ENCODE measurements at regions not wholly inside any gene's neighbourhood (a gene's known extent, or its start where the extent isn't known, plus 50 kb on each side); places are given as distances from the start of the nearest gene placed in this dataset.

DNA sequence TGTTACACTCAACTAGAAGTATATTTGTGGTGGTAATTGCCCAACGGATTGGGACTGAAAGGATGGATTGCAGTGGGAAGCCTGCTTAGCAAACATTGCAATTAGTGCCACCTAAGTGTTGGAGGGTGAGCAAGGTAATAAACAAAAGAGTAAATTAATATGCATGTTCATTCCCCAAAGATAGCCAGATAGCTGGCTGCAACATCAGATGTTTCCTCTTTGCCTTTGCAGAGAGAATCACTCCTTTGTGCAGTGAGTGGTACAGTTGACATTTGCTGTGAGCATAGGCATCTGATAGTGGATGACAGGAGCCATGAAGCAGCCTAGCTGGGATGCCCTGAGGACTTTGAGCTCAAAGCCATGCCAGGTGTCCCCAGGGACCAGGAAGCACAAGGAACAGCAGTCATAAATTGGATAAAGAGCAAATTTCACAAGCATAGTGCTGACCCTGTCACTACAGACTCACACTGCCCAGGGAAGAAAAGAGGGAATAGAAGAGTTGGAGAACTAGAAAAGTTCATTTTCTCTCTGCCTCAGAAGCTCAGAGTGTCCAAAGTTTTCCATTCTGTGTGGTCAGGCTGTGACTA is 336.1 kb upstream of the SLC30A5 start:
- CTCF ChIA-PET, result no interaction called here
- Histone ChIP-seq H3K27me3 (ENCODE audit: control insufficient read depth, insufficient read depth, low read length) (no peaks in the 10 kb centered on the region; the same call in 1 of the 2 replicates), H3K36me3 (ENCODE audit: control insufficient read depth, insufficient read depth, low read length) (no peaks in the 10 kb centered on the region), H3K4me3 (ENCODE audit: low read depth, low read length) (no peak overlapping the region)
- TF ChIP-seq CTCF (IDR thresholded peaks at IDR 0.05; ENCODE audit: insufficient read depth, low read depth, low read length), result no peak
- POLR2A ChIA-PET, result no interaction called here
- DNase-seq (ENCODE audit: low read depth), result no peak

DNA sequence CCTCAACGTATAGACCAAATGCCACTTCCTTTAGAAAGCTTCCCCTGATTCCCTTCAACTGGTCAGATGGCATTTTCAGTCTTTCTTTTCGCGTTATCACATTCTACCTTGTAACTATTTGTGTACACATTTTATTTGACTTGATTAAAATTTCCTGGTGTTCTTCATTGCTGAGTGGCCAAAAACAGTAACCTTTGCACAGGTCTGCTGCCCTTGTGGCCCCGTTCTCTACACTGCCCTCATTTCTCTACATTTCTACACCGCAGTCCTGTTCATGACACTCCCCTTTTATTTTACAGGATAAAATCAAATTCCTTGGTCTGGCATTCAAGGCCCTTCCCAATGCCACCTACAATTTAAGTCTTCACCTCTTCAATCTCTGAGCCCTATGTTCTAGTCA is 334.2 kb upstream of the SLC30A5 start:
- no peaks in the 10 kb centered on the region for H3K36me3 ChIP-seq (ENCODE audit: control insufficient read depth, insufficient read depth, low read length)
- CTCF ChIA-PET, result no interaction called here
- no peak for DNase-seq (ENCODE audit: low read depth)
- TF ChIP-seq CTCF (IDR thresholded peaks at IDR 0.05; ENCODE audit: insufficient read depth, low read depth, low read length), result no peak
- H3K4me3 ChIP-seq (ENCODE audit: low read depth, low read length), result no peak overlapping the region
- H3K27me3 ChIP-seq (ENCODE audit: control insufficient read depth, insufficient read depth, low read length), result no peaks in the 10 kb centered on the region; the same call in 1 of the 2 replicates
- POLR2A ChIA-PET, result no interaction called here

DNA sequence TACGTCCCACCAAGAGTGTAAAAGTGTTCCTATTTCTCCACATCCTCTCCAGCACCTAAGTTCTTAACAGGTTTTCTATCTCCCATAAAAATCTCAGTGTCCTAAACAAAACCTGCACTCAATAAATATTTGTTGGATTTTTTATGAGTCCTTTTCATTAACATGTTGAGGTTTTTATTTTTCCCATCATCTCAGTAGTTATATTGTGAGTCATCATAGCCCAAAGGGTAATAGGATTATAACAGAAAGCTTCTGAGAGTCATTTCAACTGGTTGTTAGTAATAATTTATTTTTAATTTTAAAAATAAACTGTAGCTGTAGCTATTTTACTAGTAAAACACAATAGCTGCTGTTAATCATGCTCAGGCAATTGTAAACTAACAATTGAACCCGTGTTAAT is 331.6 kb upstream of the SLC30A5 start:
- CTCF ChIA-PET, result no interaction called here
- POLR2A ChIA-PET, result interaction anchor here (0.8 kb wide), 1 partner anchor 55 kb away, joined by 3 read pairs; no protein-coding TSS in a partner anchor
- DNase-seq (ENCODE audit: low read depth), result no peak

DNA sequence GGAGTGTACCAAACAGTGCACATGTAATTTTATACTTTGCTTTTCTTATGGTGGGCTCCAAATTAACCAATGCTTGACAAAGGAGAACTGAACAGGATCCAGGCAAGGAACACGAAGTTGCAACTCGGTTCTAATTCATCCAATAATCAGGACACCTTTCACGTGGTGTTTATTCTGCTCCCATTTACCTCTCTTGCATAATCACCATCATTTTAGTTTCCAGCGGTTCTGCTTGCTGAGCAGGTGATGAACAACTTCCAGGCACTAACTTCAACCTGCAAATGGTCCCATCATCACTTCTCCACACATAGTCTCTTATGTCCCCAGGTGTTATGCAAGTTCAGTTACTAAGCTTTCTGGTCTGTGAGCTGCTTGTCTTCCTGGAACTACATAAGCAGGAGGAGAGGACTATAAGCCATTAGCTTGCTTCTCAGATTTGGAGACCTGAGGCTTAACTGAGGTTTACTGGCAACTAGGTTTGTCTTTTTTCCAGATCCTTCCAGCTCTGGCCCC is 326.8 kb upstream of the SLC30A5 start:
- CTCF ChIA-PET, result no interaction called here
- POLR2A ChIA-PET, result no interaction called here
- DNase-seq (ENCODE audit: low read depth), result no peak
- H3K27me3 ChIP-seq (ENCODE audit: control insufficient read depth, insufficient read depth, low read length), result no peaks in the 10 kb centered on the region; the same call in 1 of the 2 replicates
- H3K4me3 ChIP-seq (ENCODE audit: low read depth, low read length), result no peak overlapping the region
- TF ChIP-seq CTCF (IDR thresholded peaks at IDR 0.05; ENCODE audit: insufficient read depth, low read depth, low read length), result no peak
- H3K36me3 ChIP-seq (ENCODE audit: control insufficient read depth, insufficient read depth, low read length), result no peaks in the 10 kb centered on the region

More for the DNA sequence above, 331.6 kb upstream of the SLC30A5 start:
- H3K36me3 ChIP-seq (ENCODE audit: control insufficient read depth, insufficient read depth, low read length), result no peaks in the 10 kb centered on the region
- TF ChIP-seq CTCF (IDR thresholded peaks at IDR 0.05; ENCODE audit: insufficient read depth, low read depth, low read length), result no peak
- no peak overlapping the region for H3K4me3 ChIP-seq (ENCODE audit: low read depth, low read length)
- no peaks in the 10 kb centered on the region; the same call in 1 of the 2 replicates for H3K27me3 ChIP-seq (ENCODE audit: control insufficient read depth, insufficient read depth, low read length)

DNA sequence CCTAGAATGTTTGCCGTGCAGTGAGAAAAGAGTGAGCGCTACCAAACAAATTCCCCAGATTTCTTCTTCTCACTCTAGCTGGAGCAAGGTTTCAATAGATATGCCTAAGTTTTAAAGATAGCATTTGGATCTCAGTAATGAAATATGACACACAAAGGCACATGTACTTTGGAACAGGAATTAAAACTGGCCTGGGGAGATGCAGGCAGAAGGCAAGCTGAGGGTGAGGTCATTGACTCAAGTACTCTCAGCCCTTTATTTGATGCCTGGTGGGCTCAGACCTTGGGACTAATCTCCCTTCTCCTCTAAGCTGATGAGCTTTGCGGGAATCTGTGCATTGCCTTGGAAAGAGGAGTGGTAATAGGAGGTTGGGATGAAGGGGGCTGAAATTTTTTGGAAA is 323.3 kb upstream of the SLC30A5 start:
- no peak for TF ChIP-seq CTCF (IDR thresholded peaks at IDR 0.05; ENCODE audit: insufficient read depth, low read depth, low read length)
- no peak for DNase-seq (ENCODE audit: low read depth)
- CTCF ChIA-PET, result interaction anchor here (0.6 kb wide), 1 partner anchor 30 kb away, joined by 3 read pairs; no protein-coding TSS in a partner anchor
- no peaks in the 10 kb centered on the region for H3K36me3 ChIP-seq (ENCODE audit: control insufficient read depth, insufficient read depth, low read length)
- no peak overlapping the region for H3K4me3 ChIP-seq (ENCODE audit: low read depth, low read length)
- POLR2A ChIA-PET, result no interaction called here
- H3K27me3 ChIP-seq (ENCODE audit: control insufficient read depth, insufficient read depth, low read length), result no peaks in the 10 kb centered on the region; the same call in 1 of the 2 replicates

All from BJ (cell line).